HG03280 (cell line): ENCODE measurements at regions not wholly inside any gene's neighbourhood (a gene's known extent, or its start where the extent isn't known, plus 50 kb on each side); places are given as distances from the start of the nearest gene placed in this dataset.

Source experiments
- ATAC-seq: cut with Tn5 transposase; IDR thresholded peaks from one replicate; pipeline ENCODE4 v1.9.1; 2021; ENCODE audit warnings: mild to moderate bottlenecking, moderate library complexity; ENCODE audit not compliant: unreplicated experiment

DNA sequence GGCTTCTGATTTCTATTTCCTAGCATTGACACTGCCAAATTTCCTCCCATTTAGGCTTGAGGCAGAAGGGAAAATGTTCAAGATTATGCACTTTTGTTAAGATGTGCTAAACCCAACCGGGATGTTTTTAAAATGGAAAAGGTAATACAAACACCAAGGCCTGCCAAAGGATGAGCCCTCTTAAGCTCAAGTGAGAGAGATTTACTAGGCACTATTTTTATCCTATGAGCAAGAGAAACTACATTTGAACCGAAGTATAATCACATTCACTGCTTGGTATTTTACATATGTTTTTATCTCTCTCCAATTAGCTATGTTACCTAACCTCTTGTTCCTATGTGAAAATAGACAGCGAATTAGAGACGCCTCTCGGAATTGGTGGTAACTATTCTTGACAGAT, 295.8 kb downstream of the GABRB3 start:
- ATAC-seq: no peak

DNA sequence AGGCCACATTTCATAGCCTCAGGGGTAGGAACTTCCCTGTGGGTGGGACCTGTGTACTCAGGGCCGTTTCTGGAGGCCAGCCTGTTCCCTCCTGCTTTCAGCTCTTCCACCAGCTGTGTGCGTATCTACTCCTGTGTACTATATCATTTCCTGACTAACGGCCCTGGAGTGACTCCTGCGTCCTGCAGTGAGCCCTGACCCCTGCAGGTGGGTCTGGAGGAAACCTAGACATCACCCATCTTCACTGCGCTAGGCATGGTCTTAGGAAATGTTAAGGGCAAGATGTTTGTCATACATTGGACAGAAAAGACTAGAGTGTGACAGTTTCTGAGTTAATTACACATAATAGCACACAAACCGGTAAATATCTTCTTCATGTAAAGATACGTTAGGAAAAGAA, 297.3 kb downstream of the GABRB3 start:
- ATAC-seq: no peak

DNA sequence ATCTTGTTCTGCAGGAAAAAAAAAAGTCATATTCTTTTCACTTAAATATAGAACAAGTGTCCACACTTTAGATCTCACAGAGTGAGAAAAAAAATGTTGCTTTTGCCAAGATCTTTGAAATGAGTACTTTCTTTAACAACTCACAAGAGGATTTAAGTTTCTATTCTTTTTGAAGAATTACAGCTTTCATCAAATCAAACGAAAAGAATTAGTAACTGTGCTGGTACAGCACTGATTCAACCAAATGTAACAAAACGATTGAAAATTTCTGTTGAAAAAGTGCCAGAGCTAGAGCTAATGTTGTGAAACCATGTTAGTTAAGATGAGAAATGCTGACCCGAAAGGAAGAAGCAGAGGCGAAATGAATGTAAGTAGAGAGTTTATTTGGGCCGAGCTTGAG, 300.2 kb downstream of the GABRB3 start:
- ATAC-seq: no peak

DNA sequence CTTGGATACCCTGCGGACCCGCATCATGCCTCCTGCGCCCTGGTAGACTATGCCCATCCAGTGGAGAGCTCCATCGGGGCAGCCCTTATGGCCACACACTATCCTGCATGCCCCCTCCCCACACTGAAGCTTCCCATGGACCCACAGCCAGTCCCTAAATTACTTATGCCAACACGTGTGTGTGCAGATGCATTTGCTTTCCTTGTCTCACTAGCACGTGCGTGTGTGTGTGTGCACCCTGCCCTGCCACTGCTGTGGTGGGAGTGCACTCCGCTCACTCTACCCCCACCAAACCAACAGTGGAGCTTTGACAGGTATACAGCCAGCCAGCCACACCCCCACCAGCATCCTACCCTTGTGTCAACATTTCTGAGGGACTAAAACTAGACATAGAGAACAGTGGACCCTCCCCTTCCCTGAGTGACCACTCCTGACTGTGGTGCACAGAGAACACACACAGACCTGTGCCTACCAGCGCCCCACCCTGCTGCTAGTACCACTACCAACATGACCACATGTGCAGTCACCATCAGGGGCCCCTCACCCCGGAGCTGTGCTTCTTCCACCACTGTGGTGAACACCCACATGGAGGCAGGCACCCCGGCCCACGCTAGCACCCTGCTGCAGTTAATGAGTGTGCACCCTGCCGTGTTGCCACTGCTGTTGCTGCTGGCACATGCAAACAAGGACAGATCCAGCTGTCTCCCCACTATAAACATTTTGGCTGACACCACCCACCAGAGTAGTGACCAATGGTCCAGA, 310.8 kb downstream of the GABRB3 start:
- no peak for ATAC-seq

DNA sequence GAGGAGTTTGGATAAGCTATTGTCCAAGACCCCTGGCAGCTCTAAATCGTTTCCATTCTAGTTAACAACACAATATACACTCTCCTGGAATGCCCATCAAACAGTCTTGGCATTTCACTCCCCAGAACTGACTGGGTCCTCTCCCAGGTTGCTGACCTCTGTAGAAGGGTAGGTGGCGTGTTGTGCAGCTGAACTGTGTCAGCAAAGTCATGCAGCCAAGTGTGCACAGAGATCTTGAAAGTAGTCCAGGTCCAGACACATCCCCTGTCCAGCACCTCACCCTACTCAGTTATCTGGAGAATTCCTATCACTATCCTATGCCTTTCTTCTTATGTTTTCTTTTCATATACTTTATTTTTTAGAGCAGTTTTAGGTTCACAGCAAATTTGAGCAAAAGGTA, 312.7 kb downstream of the GABRB3 start:
- ATAC-seq: no peak

DNA sequence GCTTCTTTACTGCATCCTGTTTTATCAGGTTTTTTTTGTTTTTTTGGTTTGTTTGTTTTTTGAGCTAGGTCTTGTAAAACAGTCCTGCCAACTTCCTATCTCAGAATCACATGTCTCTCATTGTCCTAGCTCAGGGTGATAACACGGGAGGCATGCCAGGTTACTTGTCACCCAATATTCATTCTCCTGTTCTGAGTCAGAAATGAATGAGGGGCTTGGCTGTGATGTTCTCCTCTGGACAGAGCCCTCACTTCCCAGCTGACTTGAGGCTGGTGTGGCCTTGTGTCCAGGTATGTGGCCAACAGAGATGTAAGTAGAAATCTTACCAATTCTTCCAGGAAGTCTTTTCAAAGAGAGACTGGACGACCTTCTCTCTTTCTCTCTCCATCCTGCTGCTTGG, 317.0 kb downstream of the GABRB3 start:
- no peak for ATAC-seq

DNA sequence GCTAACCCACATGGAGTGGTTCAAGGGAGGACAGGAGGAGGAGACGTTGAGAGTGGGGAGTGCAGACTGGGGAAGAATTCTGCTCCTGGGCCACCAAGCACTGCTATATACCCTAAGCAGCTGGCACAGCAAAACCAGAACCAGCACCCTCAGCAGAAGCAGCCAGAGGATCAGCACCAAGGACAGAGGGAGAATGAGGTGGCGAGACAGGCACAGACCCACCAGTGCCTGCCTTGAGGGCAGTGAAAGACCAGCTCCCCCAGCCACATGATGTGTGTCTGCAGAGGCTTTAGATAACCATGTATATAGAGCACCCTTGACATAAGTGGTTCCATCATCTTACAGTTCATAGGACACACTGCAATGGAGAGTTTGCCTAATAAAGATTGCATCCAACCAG, 319.0 kb downstream of the GABRB3 start:
- no peak for ATAC-seq

DNA sequence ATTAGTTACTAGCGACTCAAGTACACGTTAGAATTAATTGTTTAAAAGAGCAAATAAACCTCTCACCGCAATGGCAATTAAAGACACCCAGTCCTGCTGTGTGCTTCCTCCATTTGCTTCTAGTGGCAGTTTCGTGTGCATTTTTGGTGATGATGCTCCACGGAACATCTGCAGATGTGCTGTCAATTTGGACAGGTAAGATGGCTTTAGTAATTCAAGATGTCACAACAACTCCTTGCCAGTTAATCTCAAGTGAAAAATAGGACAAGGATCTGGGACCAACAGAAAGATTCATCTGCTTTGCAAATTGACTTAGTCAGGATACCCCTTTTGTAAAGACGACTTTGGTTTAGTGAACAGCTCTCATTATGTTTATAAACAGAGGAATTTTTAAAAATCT, 320.9 kb downstream of the GABRB3 start:
- no peak for ATAC-seq

DNA sequence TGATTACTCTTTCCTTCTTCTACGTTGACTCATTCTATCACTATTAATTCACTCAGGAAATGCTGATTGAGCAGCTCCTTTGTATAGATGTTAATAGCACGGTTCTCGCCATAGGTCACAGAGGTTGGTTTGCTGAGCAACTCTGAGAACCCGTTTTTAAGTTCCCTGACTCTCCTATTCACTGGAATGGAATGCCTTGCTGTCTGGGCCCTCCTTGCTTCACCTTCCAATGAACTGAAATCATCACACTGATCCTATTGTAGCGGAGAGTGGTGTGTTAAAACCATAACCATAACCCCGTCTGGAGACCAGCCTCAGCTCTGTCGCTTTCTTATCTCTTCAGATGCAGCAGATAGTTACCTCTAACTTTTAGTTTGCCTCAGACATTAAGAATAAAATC, 323.6 kb downstream of the GABRB3 start:
- no peak for ATAC-seq

DNA sequence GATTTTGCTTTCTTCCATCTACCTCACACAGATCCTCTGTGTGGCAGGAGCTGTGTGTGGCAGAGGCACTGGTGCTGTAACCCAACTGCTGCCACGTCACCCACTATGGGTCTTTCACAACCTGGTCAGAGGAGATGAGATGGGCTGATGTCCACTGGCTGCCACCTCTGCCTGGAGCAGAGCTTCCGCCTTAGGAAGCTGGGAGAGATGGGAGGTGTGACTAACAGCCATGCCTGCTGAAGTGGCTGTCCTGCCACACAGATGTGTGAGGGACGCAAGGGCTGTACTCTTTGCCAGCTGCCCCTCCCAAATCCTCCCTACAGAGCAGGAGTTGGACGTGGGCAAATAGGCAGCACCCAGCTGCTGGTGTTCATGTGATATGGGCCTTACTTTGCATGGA, 329.5 kb downstream of the GABRB3 start:
- no peak for ATAC-seq

DNA sequence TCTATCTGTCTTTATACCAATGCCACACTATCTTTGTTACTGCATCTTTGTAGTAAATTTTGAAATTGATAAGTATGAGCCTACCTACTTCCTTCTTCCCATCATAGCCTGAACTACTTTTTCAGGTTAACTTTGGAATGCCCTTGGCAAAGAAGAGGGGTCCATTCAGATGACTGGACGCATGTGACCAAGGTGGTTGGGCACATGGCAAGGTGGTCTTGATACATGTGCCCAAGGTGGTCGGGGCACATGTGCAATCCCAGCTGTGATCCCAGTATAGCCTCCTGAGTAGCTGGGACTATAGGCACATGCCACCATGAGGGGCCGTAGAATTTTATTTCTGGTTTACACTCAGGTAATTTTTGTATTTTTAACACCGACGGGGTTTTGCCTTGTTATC, 330.2 kb downstream of the GABRB3 start:
- no peak for ATAC-seq

DNA sequence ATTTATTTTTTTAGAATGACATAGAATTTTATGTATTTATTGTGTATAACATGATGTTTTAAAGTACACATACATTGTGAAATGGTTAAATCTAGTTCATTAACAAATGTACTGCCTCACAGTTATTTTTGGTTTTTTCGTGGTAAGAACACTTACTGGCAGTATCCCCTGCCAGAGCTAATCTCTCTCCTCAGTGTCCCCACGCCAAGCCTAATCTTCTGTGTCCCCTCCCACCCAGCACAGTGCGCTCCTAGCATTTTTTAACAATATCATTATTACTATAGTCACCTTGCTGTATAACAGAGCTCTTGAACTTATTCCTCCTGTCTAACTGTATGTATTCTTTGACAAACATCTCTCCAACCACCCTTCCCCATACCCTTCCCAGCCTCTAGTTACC, 333.2 kb downstream of the GABRB3 start:
- no peak for ATAC-seq

DNA sequence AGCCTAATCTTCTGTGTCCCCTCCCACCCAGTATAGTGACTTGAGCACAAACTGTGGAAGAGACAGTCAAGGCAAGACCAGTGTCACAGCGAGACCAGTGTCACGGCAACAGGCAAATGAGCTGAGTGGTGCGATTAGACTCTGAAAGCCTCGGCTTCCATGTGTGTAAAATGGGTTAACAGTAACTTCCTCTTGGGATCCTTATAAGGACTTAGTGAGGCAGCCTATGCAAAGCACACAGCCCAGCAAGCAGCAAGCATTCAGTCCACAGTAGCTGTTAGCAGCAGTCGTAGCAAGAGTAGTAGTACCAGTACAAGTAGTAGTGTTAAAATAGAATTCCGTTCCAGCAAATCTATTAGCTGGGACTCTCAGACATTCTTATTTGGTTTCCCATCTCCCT, 334.1 kb downstream of the GABRB3 start:
- no peak for ATAC-seq

DNA sequence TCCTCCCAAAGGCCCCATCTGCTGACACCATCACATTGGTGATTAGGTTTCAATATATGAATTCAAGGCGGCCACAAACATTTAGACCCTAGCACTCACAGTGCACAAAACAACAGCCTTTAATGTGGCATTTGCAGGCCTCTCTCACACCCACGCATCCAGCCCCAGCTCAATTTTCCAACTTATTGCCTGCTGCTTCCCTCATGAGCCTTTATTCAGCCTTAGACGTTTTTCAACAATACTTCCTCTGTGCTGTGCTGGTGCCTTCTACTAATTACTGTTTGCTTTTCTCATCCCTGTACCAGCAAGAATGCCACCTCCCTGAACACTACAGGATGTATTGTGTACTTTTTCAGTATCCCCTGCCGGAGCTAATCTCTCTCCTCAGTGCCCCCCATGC, 334.6 kb downstream of the GABRB3 start:
- ATAC-seq: no peak

DNA sequence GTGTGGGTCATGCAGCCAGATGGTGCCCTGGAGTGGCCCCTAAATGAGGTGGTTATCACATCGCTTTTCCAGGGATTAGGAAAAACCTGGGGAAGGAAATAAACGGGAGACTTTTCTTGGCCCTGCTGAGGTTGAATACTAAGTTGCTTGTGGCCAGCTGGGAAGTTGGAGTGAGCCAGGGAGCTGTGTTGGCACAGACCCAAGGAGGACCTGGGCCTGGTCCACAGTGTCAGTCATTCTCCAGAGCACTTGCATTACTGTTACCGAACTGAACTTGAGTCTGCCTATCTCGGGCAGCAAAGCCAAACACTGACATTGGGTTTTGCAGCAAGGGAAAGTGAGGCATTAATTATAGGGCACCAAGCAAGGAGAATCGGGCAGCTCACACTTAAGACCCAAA, 339.0 kb downstream of the GABRB3 start:
- ATAC-seq: no peak

DNA sequence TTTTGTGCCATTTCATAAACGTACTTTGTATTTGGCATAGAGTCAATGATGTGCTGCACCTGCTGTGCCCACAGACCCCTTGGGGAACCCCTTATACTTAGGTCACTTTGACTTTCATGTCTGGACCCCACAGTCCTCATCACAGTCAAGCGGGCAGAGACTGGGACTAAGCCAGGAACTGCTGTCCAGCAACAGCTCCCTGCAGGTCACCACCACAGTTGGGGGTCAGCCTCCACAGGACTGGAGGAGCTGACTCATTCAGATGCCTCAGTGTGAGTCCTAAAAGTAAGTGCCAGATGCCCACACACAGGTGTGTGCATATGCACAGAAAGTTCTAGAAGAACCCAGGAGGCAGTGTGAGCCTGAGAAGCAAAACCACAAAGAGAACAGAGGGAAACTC, 339.8 kb downstream of the GABRB3 start:
- ATAC-seq: no peak

DNA sequence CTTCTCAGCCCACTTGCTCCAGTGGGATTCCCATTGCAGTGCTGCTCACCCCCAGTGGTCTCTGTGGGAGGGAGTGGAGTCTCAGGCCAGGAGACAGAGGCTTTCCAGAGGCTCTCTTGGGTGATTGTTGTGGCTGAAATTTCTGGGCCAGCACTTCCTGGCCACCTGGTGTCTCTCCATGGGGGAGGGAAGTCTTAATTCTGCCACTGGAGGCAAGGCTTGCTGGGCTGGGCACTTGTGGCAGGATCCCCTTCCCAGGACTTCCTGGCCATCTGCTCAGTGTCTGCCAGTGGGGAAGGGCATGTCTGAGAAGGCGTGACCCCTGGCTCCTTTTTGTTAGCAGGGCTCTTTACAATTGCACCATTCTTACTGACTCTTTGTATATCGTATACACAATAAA, 351.8 kb downstream of the GABRB3 start:
- ATAC-seq: no peak

DNA sequence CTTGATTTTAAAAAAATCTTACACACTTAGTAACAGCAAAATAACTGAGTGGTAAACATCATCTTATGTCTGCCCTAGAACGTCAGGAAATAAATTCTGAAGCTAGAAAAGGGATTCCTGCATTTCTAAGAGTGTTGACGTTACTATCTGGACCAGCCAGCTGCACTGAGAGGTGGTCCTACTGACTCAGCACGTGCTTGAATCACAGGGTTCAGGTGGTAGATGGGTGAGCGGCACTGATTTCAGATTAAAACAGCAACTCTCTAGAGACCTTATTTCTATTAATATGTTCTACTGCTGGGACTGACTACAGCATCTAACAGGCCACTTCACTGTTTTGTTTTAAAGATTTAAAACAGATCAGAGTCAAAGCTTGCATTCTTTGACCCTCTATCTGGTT, 377.2 kb downstream of the GABRB3 start:
- ATAC-seq: no peak

DNA sequence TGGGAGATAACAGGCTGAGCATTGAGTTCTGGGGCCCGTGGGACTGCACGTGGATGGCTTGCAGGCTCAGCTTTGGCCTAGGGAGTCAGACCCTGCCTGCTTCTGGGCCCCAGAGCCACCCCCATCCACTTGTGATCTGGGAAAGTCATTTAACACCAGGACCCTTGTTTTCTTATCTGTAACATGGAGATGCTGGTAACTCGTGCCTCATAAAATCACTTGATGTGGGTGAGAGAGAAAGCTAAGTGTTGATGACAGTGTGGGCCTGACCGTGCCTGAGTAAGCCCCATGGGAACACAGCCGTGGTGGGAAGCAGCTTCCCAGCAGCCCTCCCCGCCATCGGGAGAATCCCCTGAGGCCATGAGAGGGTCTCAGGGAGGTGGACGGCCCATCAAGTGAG, 378.1 kb downstream of the GABRB3 start:
- ATAC-seq: no peak

DNA sequence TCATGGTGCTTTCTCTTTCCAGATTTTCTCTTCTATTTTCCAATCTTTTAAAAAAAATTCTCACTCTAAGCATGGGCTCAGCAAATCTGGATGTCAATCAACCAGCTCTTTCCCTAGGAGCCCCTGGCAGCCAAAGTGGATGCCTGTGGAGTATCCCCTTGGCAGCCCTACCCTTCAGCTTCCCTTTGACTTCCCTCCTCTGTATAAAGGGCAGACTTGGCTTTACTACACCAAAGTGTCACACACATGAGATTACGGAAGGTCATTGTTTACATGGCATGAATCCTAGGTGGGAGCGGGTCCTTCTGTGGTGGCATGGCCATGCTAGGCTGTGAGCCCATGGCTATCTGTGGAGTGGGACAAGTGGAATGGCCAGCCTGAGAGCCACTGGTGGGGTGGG, 379.9 kb downstream of the GABRB3 start:
- ATAC-seq: no peak

DNA sequence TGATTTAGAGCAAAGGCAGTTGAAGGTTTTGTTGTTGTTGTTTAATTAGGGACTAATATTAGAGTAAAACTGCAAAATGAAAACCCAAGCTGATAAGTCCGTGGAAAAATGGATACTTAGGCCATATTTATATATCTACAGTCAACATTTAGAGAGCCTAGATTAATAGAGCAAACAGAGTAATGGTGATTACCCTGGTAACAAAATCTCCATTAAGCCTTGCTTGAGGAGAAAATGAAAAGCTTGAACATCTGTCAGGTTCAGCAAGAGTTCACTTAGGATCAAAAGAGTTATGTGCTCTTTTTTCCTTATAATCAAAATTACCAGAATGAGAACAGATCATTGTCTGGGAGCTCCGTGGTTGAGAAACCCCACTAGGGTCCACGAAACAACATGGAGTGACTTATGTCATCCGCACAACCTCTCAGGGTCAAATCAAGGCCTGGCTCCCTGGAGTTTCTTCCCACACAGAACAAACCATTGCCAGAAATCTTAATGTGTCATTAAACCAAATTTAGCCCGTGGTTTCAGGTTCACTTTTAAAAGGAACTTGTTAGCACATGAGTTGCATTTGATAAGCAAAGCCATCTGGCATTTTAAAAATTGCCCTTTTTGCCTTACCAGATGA, 381.2 kb downstream of the GABRB3 start:
- no peak for ATAC-seq

DNA sequence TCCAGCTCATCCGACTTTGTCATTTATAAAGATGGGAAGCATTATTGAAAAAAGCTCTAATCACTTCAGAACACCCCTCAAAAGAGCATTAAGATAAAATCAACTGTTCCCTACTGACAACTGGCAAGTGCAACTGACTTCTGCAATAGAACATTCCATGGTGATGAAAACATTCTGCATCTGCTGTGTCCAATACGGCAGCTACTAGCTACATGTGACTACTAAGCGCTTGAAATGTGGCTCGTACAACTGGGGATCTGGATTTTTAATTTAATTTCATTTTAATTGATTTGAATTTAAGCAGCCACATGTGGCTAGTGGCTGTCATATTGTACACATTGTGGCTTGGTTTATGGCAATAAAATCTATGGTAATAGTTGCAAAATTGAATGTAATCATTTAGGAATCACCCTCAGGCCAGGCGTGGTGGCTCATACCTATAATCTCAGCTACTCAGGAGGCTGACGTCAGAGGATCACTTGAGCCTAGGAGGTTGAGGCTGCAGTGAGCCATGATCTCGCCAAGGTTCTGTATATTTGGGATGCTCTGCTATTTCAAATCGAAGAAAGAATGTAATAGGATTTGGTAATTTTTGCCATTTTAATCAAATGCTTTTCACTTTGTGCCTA, 390.3 kb downstream of the GABRB3 start:
- no peak for ATAC-seq
